GM23248 (cell line): ENCODE measurements at regions not wholly inside any gene's neighbourhood (a gene's known extent, or its start where the extent isn't known, plus 50 kb on each side); places are given as distances from the start of the nearest gene placed in this dataset. TPM values are rescaled to one million over a fixed set of nuclear protein-coding genes. Genes with fewer than 3 reads are reported as not detected.
A peak's percentile ranks its signal among the peaks of the same experiment; 100 is the strongest.

Source experiments
- DNase-seq: peaks from one replicate; pipeline ENCODE4 v3.0.0-alpha.2; 2015
- H2AFZ ChIP-seq: fragments of 200-600 bp; sonication (generic); 2 replicates; pipeline ENCODE4 v1.6.1; 2016; ENCODE audit warnings: antibody characterized with exemption
- H3F3A ChIP-seq: fragments of 200-600 bp; sonication (generic); 2 replicates; pipeline ENCODE4 v1.6.1; 2016; ENCODE audit warnings: mild to moderate bottlenecking, antibody characterized with exemption, mixed run types; ENCODE audit not compliant: insufficient read depth
- H3K27ac ChIP-seq: fragments of 200-600 bp; sonication (generic); 2 replicates; pipeline ENCODE4 v1.5.1; 2016; ENCODE audit warnings: mild to moderate bottlenecking
- H3K27me3 ChIP-seq: fragments of 200-600 bp; sonication (generic); replicated peaks from 2 replicates; pipeline ENCODE4 v1.6.1; 2016; ENCODE audit warnings: mild to moderate bottlenecking; ENCODE audit not compliant: insufficient read depth
- H3K36me3 ChIP-seq: fragments of 200-600 bp; sonication (generic); 2 replicates; pipeline ENCODE4 v1.6.1; 2016; ENCODE audit warnings: low read depth, mild to moderate bottlenecking
- H3K4me1 ChIP-seq: fragments of 200-600 bp; sonication (generic); 2 replicates; pipeline ENCODE4 v1.6.1; 2016; ENCODE audit warnings: mild to moderate bottlenecking; ENCODE audit not compliant: insufficient read depth
- H3K4me2 ChIP-seq: fragments of 200-600 bp; sonication (generic); one replicate; pipeline ENCODE4 v1.6.1; 2016; ENCODE audit warnings: mild to moderate bottlenecking; ENCODE audit not compliant: unreplicated experiment
- H3K4me3 ChIP-seq: fragments of 200-600 bp; sonication (generic); 2 replicates; pipeline ENCODE4 v1.5.1; 2016; ENCODE audit warnings: mild to moderate bottlenecking
- H3K79me2 ChIP-seq: fragments of 200-600 bp; sonication (generic); 2 replicates; pipeline ENCODE4 v1.6.1; 2016; ENCODE audit warnings: mild to moderate bottlenecking; ENCODE audit not compliant: insufficient read depth
- H3K9ac ChIP-seq: fragments of 200-600 bp; sonication (generic); 2 replicates; pipeline ENCODE4 v1.6.1; 2016; ENCODE audit warnings: mild to moderate bottlenecking
- H3K9me2 ChIP-seq: fragments of 200-600 bp; sonication (generic); 2 replicates; pipeline ENCODE4 v1.6.1; 2016; ENCODE audit warnings: mixed run types, mild to moderate bottlenecking, moderate library complexity; ENCODE audit not compliant: insufficient read depth
- H3K9me3 ChIP-seq: fragments of 200-600 bp; sonication (generic); one replicate; pipeline ENCODE4 v1.6.1; 2017; ENCODE audit warnings: low read depth
- H4K20me1 ChIP-seq: fragments of 200-600 bp; sonication (generic); 2 replicates; pipeline ENCODE4 v1.6.0; 2016; ENCODE audit not compliant: insufficient read depth
- EZH2 ChIP-seq: fragments of 200-600 bp; sonication (generic); IDR thresholded peaks from 2 replicates; pipeline ENCODE4 v1.6.1; 2018; ENCODE audit warnings: antibody characterized with exemption, mild to moderate bottlenecking; ENCODE audit not compliant: insufficient read depth, poor library complexity, severe bottlenecking
- EZH2phosphoT487 ChIP-seq: fragments of 200-600 bp; sonication (generic); IDR thresholded peaks from 2 replicates; pipeline ENCODE4 v1.6.1; 2018; ENCODE audit warnings: antibody characterized with exemption, moderate library complexity, mild to moderate bottlenecking, low read depth; ENCODE audit not compliant: insufficient read depth
- WGBS, 2 experiments: methylation state at CpG; one replicate each; pipeline ENCODE4 v1.1.6; 2015 to 2017; ENCODE audit warnings: low lambda C conversion rate in 2 of 2, low coverage in 1 of 2; ENCODE audit errors: missing lambda C conversion rate in 2 of 2; 5-methylcytosine and 5-hydroxymethylcytosine counted together
- in situ Hi-C: fragments of 300-500 bp; cut with MboI; formaldehyde crosslinking; loops from 2 replicates; pipeline ENCODE4 v1.15.0; 2020
- small RNA-seq: library from RNA; depleted of rRNA; stranded (forward); fragments of <200 nt; gene quantifications from one replicate; pipeline ENCODE3, GENCODE V24; 2014; ENCODE audit warnings: low read depth, low replicate concordance

GRCh38 chr14:71855399-71856036 lies 76.7 kb upstream of the RGS6 start:
- no peak overlapping the region for H3K4me3 ChIP-seq
- no peaks in the 10 kb centered on the region for H3K79me2 ChIP-seq
- H3K9me2 ChIP-seq = no peaks in the 10 kb centered on the region
- peak; percentile 76 for DNase-seq
- no peak for TF ChIP-seq EZH2phosphoT487
- no peaks in the 10 kb centered on the region for H3K36me3 ChIP-seq
- in situ Hi-C loops = loop anchor here (25.0 kb wide), 1 partner anchor 743 kb away; no protein-coding TSS in a partner anchor
- H3K9ac ChIP-seq = no peak overlapping the region
- H3K4me1 ChIP-seq = no peaks in the 10 kb centered on the region
- peaks cover 5% of the 10 kb centered on the region for H3K27me3 ChIP-seq
- no peaks in the 10 kb centered on the region for H3F3A ChIP-seq
- H3K27ac ChIP-seq = no peak overlapping the region
- 92 to 100% methylated on average over 1 of the region's 1 CpG for WGBS, 2 experiments
- no peaks in the 10 kb centered on the region for H3K9me3 ChIP-seq
- H4K20me1 ChIP-seq = no peaks in the 10 kb centered on the region
- no peak overlapping the region for H2AFZ ChIP-seq
- no peak overlapping the region for H3K4me2 ChIP-seq

DNA sequence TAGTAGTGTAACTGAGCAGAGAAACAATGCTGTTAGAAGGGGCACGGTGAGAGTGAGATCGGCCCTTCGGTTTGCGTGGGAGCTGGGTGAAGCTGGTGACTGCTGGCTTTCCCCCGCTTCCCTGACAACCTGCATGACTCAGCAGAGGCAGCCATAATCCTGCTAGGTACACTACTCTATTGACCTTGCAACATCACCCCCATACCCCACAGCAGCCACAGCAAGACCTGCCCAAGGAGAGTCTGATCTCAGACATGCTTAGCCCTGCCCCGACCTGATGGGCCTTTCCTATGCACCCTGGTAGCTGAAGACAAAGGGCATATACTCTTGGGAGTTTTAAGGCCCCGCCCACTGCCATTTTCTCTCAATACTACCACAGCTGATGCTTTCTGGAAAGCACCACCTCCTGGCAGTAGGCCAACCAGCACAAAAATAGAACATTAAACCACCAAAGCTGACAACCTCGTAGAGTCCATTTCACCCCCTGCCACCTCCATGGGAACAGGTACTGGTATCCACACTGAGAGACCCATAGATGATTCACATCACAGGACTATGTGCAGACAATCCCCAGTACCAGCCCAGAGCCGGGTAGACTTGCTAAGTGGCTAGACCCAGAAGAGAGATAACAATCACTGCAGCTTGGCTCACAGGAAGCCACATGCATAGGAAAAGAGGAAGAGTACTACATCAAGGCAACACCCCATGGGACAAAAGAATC lies 75.9 kb upstream of the RGS6 start:
- Histone ChIP-seq H3K9ac (no peak overlapping the region), H3K27ac (no peak overlapping the region), H3K9me2 (no peaks in the 10 kb centered on the region), H4K20me1 (no peaks in the 10 kb centered on the region), H3K4me1 (no peaks in the 10 kb centered on the region), H2AFZ (no peak overlapping the region), H3F3A (no peaks in the 10 kb centered on the region), H3K79me2 (no peaks in the 10 kb centered on the region), H3K27me3 (peaks cover 5% of the 10 kb centered on the region; the same call in 1 of the 2 replicates), H3K36me3 (no peaks in the 10 kb centered on the region), H3K4me2 (no peak overlapping the region), H3K4me3 (no peak overlapping the region), H3K9me3 (no peaks in the 10 kb centered on the region)
- 63 to 72% methylated on average over 9 of the region's 9 CpGs for WGBS, 2 experiments
- no peak for DNase-seq
- in situ Hi-C loops = loop anchor here (25.0 kb wide), 1 partner anchor 744 kb away; no protein-coding TSS in a partner anchor
- TF ChIP-seq EZH2 = no peak
- TF ChIP-seq EZH2phosphoT487 = no peak

DNA sequence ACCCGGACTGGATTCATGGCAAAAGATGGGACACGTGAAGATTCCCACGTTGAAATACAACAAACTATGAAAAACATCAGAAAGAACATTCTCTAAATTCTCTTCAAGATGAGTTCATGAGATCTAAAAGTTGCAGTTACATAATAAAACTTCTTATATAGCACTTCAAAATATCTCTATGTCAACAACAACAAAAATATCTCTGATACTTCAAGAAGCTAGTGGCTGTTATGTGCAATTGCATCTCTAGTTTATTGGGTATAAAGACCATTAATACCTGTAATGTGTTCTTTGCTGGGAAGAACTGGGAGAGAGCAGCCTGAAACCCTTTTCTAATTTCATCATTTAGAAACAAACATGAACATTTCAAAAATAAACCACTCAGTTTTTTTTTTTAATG lies 69.2 kb upstream of the RGS6 start:
- WGBS, 2 experiments = 9 to 11% methylated on average over 3 of the region's 3 CpGs
- H3F3A ChIP-seq = no peaks in the 10 kb centered on the region

DNA sequence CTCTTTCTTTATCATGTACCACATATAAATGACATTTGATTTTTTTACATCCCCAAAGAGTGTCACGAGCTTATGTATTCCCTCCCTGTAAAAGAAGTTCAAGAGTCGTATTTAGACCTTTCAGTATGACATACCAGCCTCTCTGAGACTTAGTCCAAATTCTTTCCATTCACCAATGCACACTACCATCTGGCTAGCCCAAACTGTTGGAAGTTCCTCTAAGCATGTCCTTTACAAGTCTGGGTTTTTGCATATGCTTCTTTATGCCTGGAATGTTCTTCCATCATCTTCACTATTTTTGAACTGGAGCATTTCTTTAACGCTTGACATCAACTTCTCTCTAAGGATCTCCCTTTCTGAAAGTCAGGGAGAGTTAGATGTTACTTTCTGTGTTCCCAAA lies 68.5 kb upstream of the RGS6 start:
- Histone ChIP-seq H2AFZ (no peak overlapping the region), H3K4me2 (no peak overlapping the region), H3K36me3 (no peaks in the 10 kb centered on the region), H3K9me2 (no peaks in the 10 kb centered on the region), H3K4me3 (no peak overlapping the region), H3K27me3 (peaks cover 18% of the 10 kb centered on the region), H3K27ac (no peak overlapping the region), H3K79me2 (no peaks in the 10 kb centered on the region), H3K4me1 (no peaks in the 10 kb centered on the region), H3K9me3 (no peaks in the 10 kb centered on the region), H4K20me1 (no peaks in the 10 kb centered on the region), H3F3A (no peaks in the 10 kb centered on the region), H3K9ac (no peak overlapping the region)
- DNase-seq = no peak
- in situ Hi-C loops = loop anchor here (25.0 kb wide), 1 partner anchor 751 kb away; no protein-coding TSS in a partner anchor
- WGBS, 2 experiments = 2 to 5% methylated on average over 3 of the region's 3 CpGs
- TF ChIP-seq EZH2phosphoT487 (no peak), EZH2 (no peak)

More for the DNA sequence above, 69.2 kb upstream of the RGS6 start:
- Histone ChIP-seq H3K27ac (no peak overlapping the region), H3K79me2 (no peaks in the 10 kb centered on the region), H3K9ac (no peak overlapping the region), H3K4me2 (no peak overlapping the region), H3K4me3 (no peak overlapping the region), H4K20me1 (no peaks in the 10 kb centered on the region), H3K27me3 (peaks cover 18% of the 10 kb centered on the region), H3K4me1 (no peaks in the 10 kb centered on the region), H3K9me2 (no peaks in the 10 kb centered on the region), H2AFZ (no peak overlapping the region), H3K9me3 (no peaks in the 10 kb centered on the region), H3K36me3 (no peaks in the 10 kb centered on the region)
- in situ Hi-C loops = loop anchor here (25.0 kb wide), 1 partner anchor 751 kb away; no protein-coding TSS in a partner anchor
- TF ChIP-seq EZH2 = no peak
- TF ChIP-seq EZH2phosphoT487 = no peak
- DNase-seq = peak; percentile 7

Small RNAs in the stretch of these regions (small RNA-seq; reads per million reads assigned to genes)
- not detected for gene RN7SL683P
- not detected for gene SNORD56B
